RPMI7951 (cell line): ENCODE measurements at regions not wholly inside any gene's neighbourhood (a gene's known extent, or its start where the extent isn't known, plus 50 kb on each side); places are given as distances from the start of the nearest gene placed in this dataset.
"Not testable (repeated sequence)": the region's sequence is repeated elsewhere in the genome, so short reads cannot be mapped to it uniquely, and the experiment has no call there.

Source experiments
- DNase-seq: peaks from one replicate; pipeline ENCODE4 v3.0.0-alpha.2; 2012; ENCODE audit warnings: low read depth

DNA sequence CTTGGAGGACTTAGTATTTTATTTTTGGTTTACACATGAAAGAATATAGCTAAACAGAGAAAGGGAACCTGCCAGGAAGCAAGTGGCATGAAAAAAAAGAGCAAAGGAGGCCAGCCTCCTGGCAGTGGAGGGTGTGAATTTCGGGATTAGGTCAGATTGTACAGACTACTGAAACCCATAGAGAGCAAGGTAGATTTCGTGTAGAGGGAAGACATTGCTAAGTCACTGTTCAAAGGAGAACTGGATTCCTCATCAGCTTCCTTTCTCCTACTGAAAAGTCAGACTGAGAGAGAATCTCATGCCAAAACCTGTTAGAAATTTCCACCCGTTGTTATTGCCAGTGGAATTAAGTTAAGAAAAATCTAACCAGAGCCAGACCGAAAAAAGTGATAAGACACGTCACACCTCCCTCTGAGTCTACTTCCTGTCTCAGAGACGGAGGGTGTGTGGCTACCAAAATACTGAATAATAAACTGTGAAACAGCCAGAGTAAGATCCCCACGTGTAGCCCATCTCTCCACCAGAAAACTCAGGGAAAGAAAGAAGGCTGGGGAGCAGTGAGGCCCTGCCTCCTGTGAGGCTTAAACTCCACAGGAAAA lies 118.8 kb downstream of the SKIDA1 start:
- peak; percentile 27 for DNase-seq

DNA sequence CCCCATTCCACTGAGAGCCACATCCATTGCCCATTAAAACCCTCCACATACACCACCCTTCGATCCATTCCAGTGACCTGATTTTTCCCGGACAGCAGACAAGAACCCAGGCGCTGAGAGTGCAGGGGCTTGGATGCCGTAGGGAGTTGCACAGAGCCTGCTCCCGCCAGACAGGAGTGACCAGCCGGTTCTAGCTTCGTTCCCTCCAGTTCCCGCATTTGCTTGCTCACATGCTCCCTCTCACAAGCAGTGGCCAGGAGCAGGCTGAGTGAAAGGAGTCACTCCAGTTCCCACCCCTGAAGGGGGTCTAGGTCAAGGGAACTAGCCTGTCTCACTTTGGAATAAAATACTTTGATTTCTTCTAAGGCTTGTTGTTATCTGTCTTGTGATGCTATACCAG lies 119.5 kb downstream of the SKIDA1 start:
- DNase-seq = no peak

GRCh38 chr10:21403256-21404015 lies 122.0 kb downstream of the SKIDA1 start:
- no peak for DNase-seq

DNA sequence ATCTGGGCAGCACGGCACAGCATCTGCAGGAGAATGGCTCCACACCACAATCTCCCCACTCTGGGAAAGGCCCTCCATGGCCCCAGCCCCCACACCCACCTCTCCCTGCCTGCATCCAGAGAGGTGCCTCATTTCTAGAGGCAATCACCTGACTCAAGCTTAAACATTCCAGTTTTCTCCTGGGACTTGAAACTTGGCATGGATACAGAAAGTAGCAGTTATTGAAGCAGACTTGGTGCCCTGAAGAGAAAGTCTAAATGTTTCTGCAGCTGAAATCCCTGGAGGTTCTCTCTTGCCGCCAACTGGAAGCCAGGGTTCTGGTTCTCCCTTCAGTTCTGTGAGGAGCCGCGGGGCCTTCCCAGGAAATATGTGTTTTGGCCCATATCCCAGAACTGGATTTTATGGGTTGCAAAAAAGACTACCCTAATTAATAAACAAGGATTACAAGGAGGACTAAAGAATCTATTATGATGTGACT lies 122.8 kb downstream of the SKIDA1 start:
- DNase-seq = peak; percentile 64

DNA sequence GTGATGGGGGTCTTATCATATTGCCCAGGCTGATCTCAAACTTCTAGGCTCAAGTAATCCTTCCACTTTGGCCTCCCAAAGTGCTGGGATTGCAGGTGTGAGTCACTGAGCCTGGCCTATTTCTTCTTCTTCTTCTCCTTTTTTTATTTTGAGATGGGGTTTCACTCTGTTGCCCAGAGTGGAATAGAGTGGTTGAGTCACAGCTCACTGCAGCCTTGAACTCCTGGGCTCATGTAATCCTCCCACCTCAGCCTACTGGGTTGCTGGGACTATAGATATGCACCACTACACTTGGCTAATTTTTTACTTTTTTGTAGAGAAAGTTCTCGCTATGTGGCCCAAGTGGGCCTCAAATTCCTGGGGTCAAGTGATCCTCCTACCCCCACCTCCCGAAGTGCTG lies 124.3 kb downstream of the SKIDA1 start:
- peak; percentile 19 for DNase-seq

DNA sequence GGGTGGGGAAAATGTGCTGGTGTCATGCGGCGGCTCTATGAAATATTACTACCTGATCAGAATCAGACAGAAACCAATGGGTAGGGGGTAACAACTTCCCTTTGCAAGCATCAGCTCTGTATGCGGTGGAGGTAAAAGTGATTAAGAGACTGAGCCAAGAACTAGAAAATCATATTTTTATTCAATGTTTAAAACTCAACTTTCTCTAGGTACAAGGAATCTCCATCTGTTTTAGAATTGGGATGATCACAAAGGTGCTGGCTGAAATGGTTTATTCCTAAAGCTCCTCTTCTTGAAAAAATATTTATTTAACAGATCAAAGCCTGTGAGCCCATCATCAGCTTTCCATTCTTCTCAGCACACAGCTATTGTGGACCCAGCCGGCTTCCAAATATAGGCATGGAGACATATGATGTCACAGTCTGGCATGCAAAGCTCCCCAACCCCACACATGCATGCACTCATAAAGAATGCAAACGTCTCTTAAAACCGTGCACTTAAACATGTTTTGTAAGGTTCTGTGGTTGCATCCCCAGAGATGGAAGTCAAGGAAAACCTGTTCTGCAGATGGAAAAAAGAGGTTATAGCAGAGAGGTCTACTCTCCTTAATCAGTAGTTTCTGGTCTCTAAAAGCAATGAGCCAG lies 126.0 kb downstream of the SKIDA1 start:
- peak; percentile 88 for DNase-seq

DNA sequence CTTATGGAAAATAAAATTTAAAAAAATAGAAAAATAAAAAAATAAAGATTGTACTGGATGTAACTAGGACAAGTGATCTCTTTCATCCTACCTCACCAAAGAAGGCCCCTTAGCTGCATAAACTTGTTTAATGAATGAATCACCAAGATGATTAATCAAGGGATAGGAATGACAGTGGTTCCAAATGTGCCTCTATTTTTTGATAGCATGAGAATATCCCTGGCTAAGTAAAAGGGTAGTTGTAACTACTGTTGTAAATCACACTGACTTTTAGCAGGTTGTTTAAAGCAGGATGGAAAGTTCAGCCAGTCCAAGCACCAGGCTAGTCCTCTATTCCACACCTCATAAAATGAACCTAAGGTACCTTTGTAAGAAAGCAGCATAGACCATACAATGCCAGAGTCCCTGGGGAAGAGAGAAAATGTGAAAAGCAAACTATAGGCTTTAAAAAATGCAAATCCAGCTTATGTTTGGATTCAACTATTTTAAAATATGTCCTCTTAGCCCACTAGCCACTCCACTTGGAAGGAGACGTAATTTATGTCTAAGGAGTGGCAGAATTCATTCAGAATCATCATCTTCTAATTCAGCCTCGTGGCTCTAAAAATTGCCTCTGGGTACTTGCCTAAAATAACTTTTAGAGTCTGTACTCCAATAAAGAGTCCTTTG lies 126.8 kb downstream of the SKIDA1 start:
- peak; percentile 75 for DNase-seq

GRCh38 chr10:21396889-21397288 lies 128.6 kb downstream of the SKIDA1 start:
- DNase-seq = no peak

DNA sequence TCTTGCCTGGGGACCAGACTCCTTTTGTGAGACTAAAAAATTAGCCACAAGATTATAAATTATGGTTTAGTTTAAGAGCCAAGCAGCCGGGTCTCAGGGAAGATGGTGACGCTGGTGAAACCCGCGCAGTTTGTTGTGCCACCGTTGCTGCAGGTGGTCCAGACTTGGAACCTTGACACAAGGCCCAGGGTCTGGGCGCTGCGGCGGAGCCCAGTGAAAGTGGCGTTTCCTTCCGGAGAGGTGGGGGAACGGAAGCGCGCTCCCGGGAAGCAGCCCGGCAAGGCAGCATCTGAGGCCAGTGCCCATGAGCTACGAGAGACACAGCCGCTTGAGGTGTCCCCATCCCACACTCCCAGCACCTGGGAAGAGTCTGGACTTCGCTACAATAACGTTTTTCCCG lies 131.6 kb downstream of the SKIDA1 start:
- DNase-seq = no peak

DNA sequence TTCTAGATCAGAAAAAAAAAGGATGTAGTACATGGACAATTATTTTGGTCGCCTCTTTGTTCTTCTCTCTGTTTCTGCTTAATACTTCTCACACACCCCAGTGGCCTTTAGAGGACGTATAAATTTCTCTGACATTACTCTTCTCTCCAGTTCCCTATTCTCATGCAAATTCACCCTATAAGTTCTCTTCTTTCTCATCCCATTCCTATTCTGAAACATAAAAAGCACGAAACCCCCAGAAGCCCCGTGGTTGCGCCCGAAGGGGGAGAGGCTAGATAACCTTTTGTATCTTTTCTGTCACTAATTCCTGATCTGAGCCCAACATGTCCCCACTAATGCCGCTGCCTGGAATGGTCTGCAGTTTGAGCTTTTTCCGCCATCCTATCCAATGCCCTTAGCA lies 136.9 kb downstream of the SKIDA1 start:
- DNase-seq = no peak

- no peak for DNase-seq
Observed at GRCh38 chr10:21387868-21388267, 137.6 kb downstream of the SKIDA1 start.

DNA sequence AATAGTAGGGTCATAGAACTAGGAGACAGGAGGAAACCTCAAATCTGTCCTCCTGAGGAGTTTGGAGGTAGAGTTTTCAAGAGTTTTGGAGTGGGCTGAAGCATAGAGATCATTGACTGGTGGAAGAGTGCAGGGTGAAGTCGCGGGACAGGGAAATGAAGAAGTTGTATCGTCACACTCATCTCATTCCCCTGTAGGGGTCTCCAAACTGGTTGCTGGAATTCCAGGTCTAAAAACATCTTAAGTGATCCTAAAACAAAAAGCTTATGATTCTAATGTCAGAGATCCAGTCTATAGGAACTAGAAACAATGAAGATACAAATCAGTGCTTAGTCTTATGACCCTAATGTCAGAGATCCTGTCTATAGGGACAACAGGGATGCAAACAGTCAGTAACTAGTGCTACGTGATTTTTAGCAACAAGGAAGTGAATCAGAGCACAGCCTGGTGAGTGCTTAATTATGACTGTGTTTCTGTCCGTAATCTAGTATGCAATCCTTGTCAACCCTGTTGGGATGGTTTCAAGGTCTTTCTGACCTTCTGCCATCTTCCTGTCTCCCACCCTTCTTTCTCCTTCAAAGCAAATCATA lies 139.4 kb downstream of the SKIDA1 start:
- DNase-seq = peak; percentile 30

GRCh38 chr10:21385536-21385935 lies 139.9 kb downstream of the SKIDA1 start:
- no peak for DNase-seq

DNA sequence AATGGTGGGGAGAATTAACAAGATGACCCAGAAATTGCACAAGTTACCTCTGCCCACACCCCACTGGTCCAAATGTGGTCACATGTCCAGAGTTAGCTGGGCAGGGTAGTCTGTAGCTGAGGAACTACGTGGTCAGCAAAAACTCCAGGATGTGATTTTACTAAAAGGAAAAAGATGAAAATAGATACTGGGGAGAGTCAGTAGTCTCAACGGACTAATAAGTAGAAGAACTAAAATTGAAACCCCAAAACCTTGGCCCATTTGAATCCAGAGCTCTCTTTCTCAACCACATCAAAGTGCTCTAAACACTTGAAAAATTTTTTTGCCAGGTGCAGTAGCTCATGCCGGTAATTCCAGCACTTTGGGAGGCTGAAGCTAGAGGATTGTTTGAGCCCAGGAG lies 146.3 kb downstream of the SKIDA1 start:
- no peak for DNase-seq

- not testable (repeated sequence) for DNase-seq
Observed at GRCh38 chr10:21375274-21375673, 150.2 kb downstream of the SKIDA1 start.

GRCh38 chr10:21373881-21374280 lies 151.6 kb downstream of the SKIDA1 start:
- not testable (repeated sequence) for DNase-seq

DNA sequence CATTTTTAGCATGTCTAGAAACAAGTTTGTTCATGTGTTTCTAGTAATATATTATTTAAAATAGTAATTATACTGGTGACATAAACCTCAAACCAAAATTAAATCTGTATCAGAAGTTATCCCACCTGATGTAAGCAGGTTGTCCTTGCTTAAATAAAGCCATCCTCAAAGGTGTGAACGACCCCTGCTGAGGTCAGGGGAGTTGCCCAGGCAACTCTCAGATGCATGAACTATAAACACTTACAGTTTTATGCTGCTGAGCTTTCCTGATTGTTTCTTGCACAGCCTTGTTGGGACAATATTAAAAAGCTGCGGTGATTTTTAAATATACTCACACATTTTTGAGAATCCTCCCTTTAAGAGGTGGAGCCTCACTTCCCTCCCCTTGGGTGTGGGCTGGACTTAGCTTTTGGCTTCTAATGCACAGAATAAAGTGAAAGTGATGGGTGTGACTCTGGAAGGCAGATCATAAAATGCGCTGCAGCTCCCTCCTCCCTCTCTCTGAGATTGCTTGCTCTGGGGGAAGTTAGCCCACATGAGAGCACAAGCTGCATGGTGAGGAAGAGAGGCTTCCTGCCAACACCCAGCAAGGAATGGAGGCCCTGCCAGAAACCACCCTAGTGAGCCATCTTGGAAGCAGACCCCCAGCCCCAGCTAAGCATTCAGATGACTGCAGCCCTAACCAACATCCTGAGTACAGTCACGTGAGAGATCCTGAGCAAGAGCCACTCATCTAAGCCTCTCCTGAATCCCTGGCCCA lies 152.7 kb downstream of the SKIDA1 start:
- DNase-seq = peak; percentile 97

DNA sequence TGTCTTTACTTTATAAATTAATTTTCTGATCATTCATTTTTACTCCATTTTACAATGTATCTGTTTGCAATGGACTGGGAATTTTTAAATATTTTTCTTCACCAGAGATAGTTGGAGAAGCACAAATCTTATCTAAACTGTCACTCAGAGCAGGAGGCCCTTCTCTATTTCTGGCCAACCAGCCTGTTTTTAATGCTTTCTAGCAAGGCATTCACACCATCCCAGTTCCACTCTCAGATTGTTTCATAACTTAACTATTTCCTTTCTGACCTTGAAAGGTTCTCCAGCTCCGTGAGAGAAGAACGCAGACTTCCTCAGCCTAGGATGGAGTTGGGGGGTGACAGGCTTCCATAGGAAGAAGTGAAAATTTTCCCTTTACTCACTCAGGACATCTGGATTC lies 155.8 kb downstream of the SKIDA1 start:
- DNase-seq = no peak

GRCh38 chr10:21368728-21369425 lies 156.6 kb downstream of the SKIDA1 start:
- DNase-seq = no peak

DNA sequence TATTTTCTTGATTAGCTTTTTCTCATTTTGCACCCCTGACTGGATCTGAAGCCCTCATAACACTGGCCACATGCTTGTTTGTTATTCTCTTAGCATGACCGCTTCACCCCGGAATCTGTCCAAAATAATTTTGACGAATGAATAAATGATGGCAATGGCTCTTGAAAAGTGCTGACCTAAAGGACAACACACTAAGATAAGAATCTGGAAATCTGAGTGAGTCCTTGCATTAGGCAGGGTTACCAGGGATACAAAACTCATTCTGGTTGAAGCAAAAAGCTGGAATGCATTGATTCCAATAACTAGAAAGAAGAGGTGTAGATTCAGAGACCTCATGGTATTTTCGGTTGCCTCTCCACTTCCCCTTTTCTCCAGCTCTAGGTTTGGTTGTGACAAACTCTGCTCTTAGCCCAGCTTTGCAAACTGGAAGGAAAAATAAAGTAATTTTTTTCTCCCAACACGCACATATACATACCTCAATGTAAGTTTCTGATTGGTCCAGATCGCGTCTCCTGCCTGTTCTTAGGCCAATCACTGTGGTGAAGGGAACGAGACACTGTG lies 157.4 kb downstream of the SKIDA1 start:
- DNase-seq = peak; percentile 13
